Stimulated activated CD8-positive, alpha-beta memory T cell treated with anti-CD3 and anti-CD28 coated beads, Interleukin-15, amount 100 ng/mL, for 1 hour (primary cell): ENCODE measurements at regions not wholly inside any gene's neighbourhood (a gene's known extent, or its start where the extent isn't known, plus 50 kb on each side); places are given as distances from the start of the nearest gene placed in this dataset.
"Not testable (repeated sequence)": the region's sequence is repeated elsewhere in the genome, so short reads cannot be mapped to it uniquely, and the experiment has no call there.

Experiments used
- DNase-seq: peaks from one replicate; pipeline ENCODE4 v3.0.0-alpha.2; 2020; ENCODE audit warnings: low read depth

GRCh38 chr21:24509131-24509530 lies 1098.2 kb downstream of the MRPL39 start:
- DNase-seq = no peak

GRCh38 chr21:24486973-24487372 lies 1120.3 kb downstream of the MRPL39 start:
- no peak for DNase-seq

GRCh38 chr21:24483361-24483760 lies 1123.9 kb downstream of the MRPL39 start:
- DNase-seq = not testable (repeated sequence)

- DNase-seq = no peak
Observed at GRCh38 chr21:24470852-24471251, 1136.4 kb downstream of the MRPL39 start.

- DNase-seq = no peak
Observed at GRCh38 chr21:24456358-24456757, 1150.9 kb downstream of the MRPL39 start.

GRCh38 chr21:24450119-24450518 lies 1157.2 kb downstream of the MRPL39 start:
- DNase-seq = no peak

- DNase-seq = no peak
Observed at GRCh38 chr21:24445517-24445916, 1161.8 kb downstream of the MRPL39 start.

- DNase-seq = no peak
Observed at GRCh38 chr21:24444736-24445135, 1162.5 kb downstream of the MRPL39 start.

GRCh38 chr21:24436236-24436635 lies 1171.0 kb downstream of the MRPL39 start:
- DNase-seq = no peak

- no peak for DNase-seq
Observed at GRCh38 chr21:24428591-24429199, 1178.6 kb downstream of the MRPL39 start.

- no peak for DNase-seq
Observed at GRCh38 chr21:24424776-24425175, 1182.5 kb downstream of the MRPL39 start.

GRCh38 chr21:24423546-24423945 lies 1183.7 kb downstream of the MRPL39 start:
- no peak for DNase-seq

GRCh38 chr21:24420689-24421088 lies 1186.6 kb downstream of the MRPL39 start:
- no peak for DNase-seq

- DNase-seq = not testable (repeated sequence)
Observed at GRCh38 chr21:24419641-24420040, 1187.6 kb downstream of the MRPL39 start.

- no peak for DNase-seq
Observed at GRCh38 chr21:24418671-24419070, 1188.6 kb downstream of the MRPL39 start.

- no peak for DNase-seq
Observed at GRCh38 chr21:24411429-24411828, 1195.9 kb downstream of the MRPL39 start.

- DNase-seq = no peak
Observed at GRCh38 chr21:24403221-24403620, 1204.1 kb downstream of the MRPL39 start.

GRCh38 chr21:24395320-24395923 lies 1211.9 kb downstream of the MRPL39 start:
- DNase-seq = no peak

- no peak for DNase-seq
Observed at GRCh38 chr21:24375201-24375600, 1232.1 kb downstream of the MRPL39 start.

GRCh38 chr21:24372506-24372905 lies 1234.8 kb downstream of the MRPL39 start:
- DNase-seq = no peak

- DNase-seq = no peak
Observed at GRCh38 chr21:24369746-24370145, 1237.5 kb downstream of the MRPL39 start.

GRCh38 chr21:24369278-24369677 lies 1238.0 kb downstream of the MRPL39 start:
- DNase-seq = no peak

- DNase-seq = no peak
Observed at GRCh38 chr21:24367936-24368335, 1239.3 kb downstream of the MRPL39 start.

- no peak for DNase-seq
Observed at GRCh38 chr21:24353492-24353891, 1253.8 kb downstream of the MRPL39 start.
